SH-SY5Y (cell line): ENCODE measurements at regions not wholly inside any gene's neighbourhood (a gene's known extent, or its start where the extent isn't known, plus 50 kb on each side); places are given as distances from the start of the nearest gene placed in this dataset.

Experiments
- GATA2 ChIP-seq: IDR thresholded peaks from 2 replicates; pipeline ENCODE4 v1.6.1; 2011; ENCODE audit warnings: mild to moderate bottlenecking, low read depth, low read length
- GATA3 ChIP-seq: IDR thresholded peaks from 2 replicates; pipeline ENCODE4 v1.6.1; 2011; ENCODE audit warnings: low read depth, mild to moderate bottlenecking, low read length, moderate library complexity

- TF ChIP-seq GATA2 (no peak), GATA3 (no peak)
Measured at GRCh38 chr12:73678335-73678734, 859.3 kb upstream of the ATXN7L3B start.

- TF ChIP-seq GATA2 = no peak
- TF ChIP-seq GATA3 = no peak
Measured at GRCh38 chr12:73699318-73699717, 838.3 kb upstream of the ATXN7L3B start.

- TF ChIP-seq GATA3 (no peak), GATA2 (no peak)
Measured at GRCh38 chr12:73714655-73715054, 823.0 kb upstream of the ATXN7L3B start.

- TF ChIP-seq GATA3 = no peak
- no peak for TF ChIP-seq GATA2
Measured at GRCh38 chr12:73719223-73719622, 818.4 kb upstream of the ATXN7L3B start.

GRCh38 chr12:73726881-73727280 is 810.8 kb upstream of the ATXN7L3B start:
- no peak for TF ChIP-seq GATA2
- no peak for TF ChIP-seq GATA3

GRCh38 chr12:73731658-73732057 is 806.0 kb upstream of the ATXN7L3B start:
- no peak for TF ChIP-seq GATA3
- TF ChIP-seq GATA2 = no peak

GRCh38 chr12:73769337-73769736 is 768.3 kb upstream of the ATXN7L3B start:
- TF ChIP-seq GATA3 (no peak), GATA2 (no peak)

GRCh38 chr12:73798523-73798922 is 739.1 kb upstream of the ATXN7L3B start:
- TF ChIP-seq GATA2 = no peak
- TF ChIP-seq GATA3 = no peak

- no peak for TF ChIP-seq GATA3
- TF ChIP-seq GATA2 = no peak
Measured at GRCh38 chr12:73815072-73815645, 722.5 kb upstream of the ATXN7L3B start.

- no peak for TF ChIP-seq GATA2
- no peak for TF ChIP-seq GATA3
Measured at GRCh38 chr12:73817161-73817560, 720.5 kb upstream of the ATXN7L3B start.

- no peak for TF ChIP-seq GATA2
Measured at GRCh38 chr12:73833746-73834145, 703.9 kb upstream of the ATXN7L3B start.

GRCh38 chr12:73841963-73842362 is 695.7 kb upstream of the ATXN7L3B start:
- TF ChIP-seq GATA3 = no peak
- TF ChIP-seq GATA2 = no peak

GRCh38 chr12:73863546-73863945 is 674.1 kb upstream of the ATXN7L3B start:
- TF ChIP-seq GATA2 (no peak), GATA3 (no peak)

- TF ChIP-seq GATA2 (no peak), GATA3 (no peak)
Measured at GRCh38 chr12:73867147-73867546, 670.5 kb upstream of the ATXN7L3B start.

- no peak for TF ChIP-seq GATA2
Measured at GRCh38 chr12:73892201-73892600, 645.4 kb upstream of the ATXN7L3B start.

- no peak for TF ChIP-seq GATA3
- no peak for TF ChIP-seq GATA2
Measured at GRCh38 chr12:73898645-73899044, 639.0 kb upstream of the ATXN7L3B start.
